SK-N-SH treated with all-trans-retinoic acid at 6 μM for 48 hours (cell line): ENCODE measurements at regions not wholly inside any gene's neighbourhood (a gene's known extent, or its start where the extent isn't known, plus 50 kb on each side); places are given as distances from the start of the nearest gene placed in this dataset.

Source experiments
- ARNTL ChIP-seq: fragments of 450-650 bp; formaldehyde crosslinking; IDR thresholded peaks from 2 replicates; pipeline ENCODE4 v1.5.0; 2020; ENCODE audit warnings: low read depth, mild to moderate bottlenecking, moderate library complexity, borderline replicate concordance
- ESRRG ChIP-seq: fragments of 250-450 bp; sonication (Bioruptor Pico); IDR thresholded peaks from 2 replicates; pipeline ENCODE4 v1.6.1; 2021; ENCODE audit warnings: mild to moderate bottlenecking
- GLIS3 ChIP-seq: fragments of 250-450 bp; sonication (Bioruptor Pico); IDR thresholded peaks from 2 replicates; pipeline ENCODE4 v1.5.0; 2020; ENCODE audit warnings: mild to moderate bottlenecking, moderate library complexity
- OSR1 ChIP-seq: fragments of 250-450 bp; sonication (Bioruptor Pico); IDR thresholded peaks from 2 replicates; pipeline ENCODE4 v1.8.0; 2022; ENCODE audit warnings: moderate library complexity, mild to moderate bottlenecking, inconsistent platforms
- RARB ChIP-seq: fragments of 250-450 bp; sonication (Bioruptor Pico); IDR thresholded peaks from 2 replicates; pipeline ENCODE4 v1.8.0; 2021; ENCODE audit warnings: mild to moderate bottlenecking, moderate library complexity
- SNAI2 ChIP-seq: fragments of 250-450 bp; sonication (Bioruptor Pico); IDR thresholded peaks from 2 replicates; pipeline ENCODE4 v1.5.0; 2020; ENCODE audit warnings: mild to moderate bottlenecking, moderate library complexity
- TCF4 ChIP-seq: fragments of 250-450 bp; sonication (Bioruptor Pico); IDR thresholded peaks from 2 replicates; pipeline ENCODE4 v1.8.0; 2021; ENCODE audit warnings: mild to moderate bottlenecking, moderate library complexity, borderline replicate concordance
- TSHZ2 ChIP-seq: fragments of 250-450 bp; sonication (Bioruptor Pico); IDR thresholded peaks from 2 replicates; pipeline ENCODE4 v1.5.0; 2020; ENCODE audit warnings: mild to moderate bottlenecking, moderate library complexity
- ZFP3 ChIP-seq: fragments of 250-450 bp; sonication (Bioruptor Pico); IDR thresholded peaks from 2 replicates; pipeline ENCODE4 v1.5.0; 2020; ENCODE audit warnings: mild to moderate bottlenecking, moderate library complexity
- ZNF70 ChIP-seq: fragments of 450-650 bp; formaldehyde crosslinking; IDR thresholded peaks from 2 replicates; pipeline ENCODE4 v1.5.0; 2020; ENCODE audit warnings: mild to moderate bottlenecking, moderate library complexity
- ZNF8 ChIP-seq: fragments of 450-650 bp; formaldehyde crosslinking; IDR thresholded peaks from 2 replicates; pipeline ENCODE4 v1.5.0; 2020; ENCODE audit warnings: mild to moderate bottlenecking, moderate library complexity
- TF ChIP-seq, protein P1 (sequence below): fragments of 250-450 bp; sonication (Bioruptor Pico); IDR thresholded peaks from 2 replicates; pipeline ENCODE4 v1.8.0; 2020; ENCODE audit warnings: mild to moderate bottlenecking, moderate library complexity, borderline replicate concordance
- TF ChIP-seq, protein P2 (sequence below): fragments of 250-450 bp; sonication (Bioruptor Pico); IDR thresholded peaks from 2 replicates; pipeline ENCODE4 v1.8.0; 2021; ENCODE audit warnings: low read depth, mild to moderate bottlenecking, moderate library complexity, borderline replicate concordance
- TF ChIP-seq, protein P3 (sequence below): fragments of 250-450 bp; sonication (Bioruptor Pico); IDR thresholded peaks from 2 replicates; pipeline ENCODE4 v1.5.1; 2020; ENCODE audit warnings: low read depth, mild to moderate bottlenecking, moderate library complexity

GRCh38 chr17:54353789-54354525 is 531.2 kb downstream of the KIF2B start:
- no peak for TF ChIP-seq ESRRG
- TF ChIP-seq, protein P1, sequence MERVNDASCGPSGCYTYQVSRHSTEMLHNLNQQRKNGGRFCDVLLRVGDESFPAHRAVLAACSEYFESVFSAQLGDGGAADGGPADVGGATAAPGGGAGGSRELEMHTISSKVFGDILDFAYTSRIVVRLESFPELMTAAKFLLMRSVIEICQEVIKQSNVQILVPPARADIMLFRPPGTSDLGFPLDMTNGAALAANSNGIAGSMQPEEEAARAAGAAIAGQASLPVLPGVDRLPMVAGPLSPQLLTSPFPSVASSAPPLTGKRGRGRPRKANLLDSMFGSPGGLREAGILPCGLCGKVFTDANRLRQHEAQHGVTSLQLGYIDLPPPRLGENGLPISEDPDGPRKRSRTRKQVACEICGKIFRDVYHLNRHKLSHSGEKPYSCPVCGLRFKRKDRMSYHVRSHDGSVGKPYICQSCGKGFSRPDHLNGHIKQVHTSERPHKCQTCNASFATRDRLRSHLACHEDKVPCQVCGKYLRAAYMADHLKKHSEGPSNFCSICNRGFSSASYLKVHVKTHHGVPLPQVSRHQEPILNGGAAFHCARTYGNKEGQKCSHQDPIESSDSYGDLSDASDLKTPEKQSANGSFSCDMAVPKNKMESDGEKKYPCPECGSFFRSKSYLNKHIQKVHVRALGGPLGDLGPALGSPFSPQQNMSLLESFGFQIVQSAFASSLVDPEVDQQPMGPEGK (CRISPR knock-in tag): no peak
- TF ChIP-seq, protein P2, sequence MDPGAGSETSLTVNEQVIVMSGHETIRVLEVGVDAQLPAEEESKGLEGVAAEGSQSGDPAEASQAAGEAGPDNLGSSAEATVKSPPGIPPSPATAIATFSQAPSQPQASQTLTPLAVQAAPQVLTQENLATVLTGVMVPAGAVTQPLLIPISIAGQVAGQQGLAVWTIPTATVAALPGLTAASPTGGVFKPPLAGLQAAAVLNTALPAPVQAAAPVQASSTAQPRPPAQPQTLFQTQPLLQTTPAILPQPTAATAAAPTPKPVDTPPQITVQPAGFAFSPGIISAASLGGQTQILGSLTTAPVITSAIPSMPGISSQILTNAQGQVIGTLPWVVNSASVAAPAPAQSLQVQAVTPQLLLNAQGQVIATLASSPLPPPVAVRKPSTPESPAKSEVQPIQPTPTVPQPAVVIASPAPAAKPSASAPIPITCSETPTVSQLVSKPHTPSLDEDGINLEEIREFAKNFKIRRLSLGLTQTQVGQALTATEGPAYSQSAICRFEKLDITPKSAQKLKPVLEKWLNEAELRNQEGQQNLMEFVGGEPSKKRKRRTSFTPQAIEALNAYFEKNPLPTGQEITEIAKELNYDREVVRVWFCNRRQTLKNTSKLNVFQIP (CRISPR knock-in tag): no peak
- TF ChIP-seq ZNF8: no peak
- no peak for TF ChIP-seq ZFP3
- no peak for TF ChIP-seq TCF4 (CRISPR knock-in tag)
- TF ChIP-seq RARB (CRISPR knock-in tag): no peak
- TF ChIP-seq, protein P3, sequence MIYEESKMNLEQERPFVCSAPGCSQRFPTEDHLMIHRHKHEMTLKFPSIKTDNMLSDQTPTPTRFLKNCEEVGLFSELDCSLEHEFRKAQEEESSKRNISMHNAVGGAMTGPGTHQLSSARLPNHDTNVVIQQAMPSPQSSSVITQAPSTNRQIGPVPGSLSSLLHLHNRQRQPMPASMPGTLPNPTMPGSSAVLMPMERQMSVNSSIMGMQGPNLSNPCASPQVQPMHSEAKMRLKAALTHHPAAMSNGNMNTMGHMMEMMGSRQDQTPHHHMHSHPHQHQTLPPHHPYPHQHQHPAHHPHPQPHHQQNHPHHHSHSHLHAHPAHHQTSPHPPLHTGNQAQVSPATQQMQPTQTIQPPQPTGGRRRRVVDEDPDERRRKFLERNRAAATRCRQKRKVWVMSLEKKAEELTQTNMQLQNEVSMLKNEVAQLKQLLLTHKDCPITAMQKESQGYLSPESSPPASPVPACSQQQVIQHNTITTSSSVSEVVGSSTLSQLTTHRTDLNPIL: no peak
- no peak for TF ChIP-seq SNAI2
- no peak for TF ChIP-seq OSR1 (CRISPR knock-in tag)
- no peak for TF ChIP-seq TSHZ2
- TF ChIP-seq ARNTL (CRISPR knock-in tag): no peak
- no peak for TF ChIP-seq ZNF70 (CRISPR knock-in tag)
- TF ChIP-seq GLIS3 (CRISPR knock-in tag): no peak
